Ishikawa (cell line): ENCODE measurements at regions not wholly inside any gene's neighbourhood (a gene's known extent, or its start where the extent isn't known, plus 50 kb on each side); places are given as distances from the start of the nearest gene placed in this dataset.

Source experiments
- CREB1 ChIP-seq: IDR thresholded peaks from 2 replicates; pipeline ENCODE4 v1.6.1; 2012; ENCODE audit warnings: low read depth
- EGR1 ChIP-seq: IDR thresholded peaks from 2 replicates; pipeline ENCODE4 v1.6.1; 2012
- EP300 ChIP-seq: IDR thresholded peaks from 2 replicates; pipeline ENCODE4 v1.6.1; 2012; ENCODE audit warnings: borderline replicate concordance
- FOXM1 ChIP-seq: IDR thresholded peaks from 2 replicates; pipeline ENCODE4 v1.6.1; 2012; ENCODE audit warnings: low read depth, borderline replicate concordance
- NFIC ChIP-seq: IDR thresholded peaks from 2 replicates; pipeline ENCODE4 v1.6.1; 2012
- RAD21 ChIP-seq: IDR thresholded peaks from 2 replicates; pipeline ENCODE4 v1.6.1; 2012; ENCODE audit warnings: low read depth
- TAF1 ChIP-seq: IDR thresholded peaks from 2 replicates; pipeline ENCODE4 v1.6.1; 2012; ENCODE audit warnings: low read depth, mild to moderate bottlenecking
- TCF12 ChIP-seq: IDR thresholded peaks from 2 replicates; pipeline ENCODE4 v1.6.1; 2012; ENCODE audit warnings: low read depth
- TEAD4 ChIP-seq: IDR thresholded peaks from 2 replicates; pipeline ENCODE4 v1.6.1; 2012
- ZBTB7A ChIP-seq: IDR thresholded peaks from 2 replicates; pipeline ENCODE4 v1.6.1; 2012; ENCODE audit warnings: low read depth
- TF ChIP-seq, protein P1 (sequence below): IDR thresholded peaks from 2 replicates; pipeline ENCODE4 v1.6.1; 2012
- TF ChIP-seq, protein P2 (sequence below): IDR thresholded peaks from 2 replicates; pipeline ENCODE4 v1.6.1; 2012; ENCODE audit warnings: low read depth, mild to moderate bottlenecking
- TF ChIP-seq, protein P3 (sequence below): IDR thresholded peaks from 2 replicates; pipeline ENCODE4 v1.6.1; 2012

DNA sequence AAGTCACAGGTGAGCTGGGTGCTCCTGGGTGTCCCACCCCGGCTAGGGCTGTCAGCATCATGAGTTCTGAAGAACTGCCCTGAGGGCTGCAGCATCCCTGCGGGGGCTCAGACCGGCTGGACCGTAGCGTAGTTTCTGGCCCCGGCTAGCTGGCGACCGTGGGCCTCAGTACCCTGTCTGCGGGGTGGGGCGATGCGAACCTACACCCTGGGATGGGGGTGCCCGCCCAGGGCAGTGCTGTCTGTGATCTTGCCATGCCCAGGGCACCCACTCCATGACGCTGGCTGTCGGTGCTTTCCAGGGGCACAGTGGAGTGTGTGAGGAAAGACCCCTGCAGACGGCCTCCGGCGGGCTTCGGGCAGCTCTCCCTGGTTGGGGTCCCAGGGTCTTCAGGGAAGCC, 66.5 kb upstream of the IRX4 start:
- no peak for TF ChIP-seq RAD21
- TF ChIP-seq ZBTB7A, result no peak
- no peak for TF ChIP-seq FOXM1
- no peak for TF ChIP-seq NFIC
- TF ChIP-seq, protein P1, sequence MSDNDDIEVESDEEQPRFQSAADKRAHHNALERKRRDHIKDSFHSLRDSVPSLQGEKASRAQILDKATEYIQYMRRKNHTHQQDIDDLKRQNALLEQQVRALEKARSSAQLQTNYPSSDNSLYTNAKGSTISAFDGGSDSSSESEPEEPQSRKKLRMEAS, result no peak
- TF ChIP-seq EP300, result no peak
- TF ChIP-seq, protein P2, sequence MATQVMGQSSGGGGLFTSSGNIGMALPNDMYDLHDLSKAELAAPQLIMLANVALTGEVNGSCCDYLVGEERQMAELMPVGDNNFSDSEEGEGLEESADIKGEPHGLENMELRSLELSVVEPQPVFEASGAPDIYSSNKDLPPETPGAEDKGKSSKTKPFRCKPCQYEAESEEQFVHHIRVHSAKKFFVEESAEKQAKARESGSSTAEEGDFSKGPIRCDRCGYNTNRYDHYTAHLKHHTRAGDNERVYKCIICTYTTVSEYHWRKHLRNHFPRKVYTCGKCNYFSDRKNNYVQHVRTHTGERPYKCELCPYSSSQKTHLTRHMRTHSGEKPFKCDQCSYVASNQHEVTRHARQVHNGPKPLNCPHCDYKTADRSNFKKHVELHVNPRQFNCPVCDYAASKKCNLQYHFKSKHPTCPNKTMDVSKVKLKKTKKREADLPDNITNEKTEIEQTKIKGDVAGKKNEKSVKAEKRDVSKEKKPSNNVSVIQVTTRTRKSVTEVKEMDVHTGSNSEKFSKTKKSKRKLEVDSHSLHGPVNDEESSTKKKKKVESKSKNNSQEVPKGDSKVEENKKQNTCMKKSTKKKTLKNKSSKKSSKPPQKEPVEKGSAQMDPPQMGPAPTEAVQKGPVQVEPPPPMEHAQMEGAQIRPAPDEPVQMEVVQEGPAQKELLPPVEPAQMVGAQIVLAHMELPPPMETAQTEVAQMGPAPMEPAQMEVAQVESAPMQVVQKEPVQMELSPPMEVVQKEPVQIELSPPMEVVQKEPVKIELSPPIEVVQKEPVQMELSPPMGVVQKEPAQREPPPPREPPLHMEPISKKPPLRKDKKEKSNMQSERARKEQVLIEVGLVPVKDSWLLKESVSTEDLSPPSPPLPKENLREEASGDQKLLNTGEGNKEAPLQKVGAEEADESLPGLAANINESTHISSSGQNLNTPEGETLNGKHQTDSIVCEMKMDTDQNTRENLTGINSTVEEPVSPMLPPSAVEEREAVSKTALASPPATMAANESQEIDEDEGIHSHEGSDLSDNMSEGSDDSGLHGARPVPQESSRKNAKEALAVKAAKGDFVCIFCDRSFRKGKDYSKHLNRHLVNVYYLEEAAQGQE, result no peak
- TF ChIP-seq CREB1, result no peak
- no peak for TF ChIP-seq EGR1
- no peak for TF ChIP-seq TEAD4
- TF ChIP-seq TCF12, result no peak
- TF ChIP-seq, protein P3, sequence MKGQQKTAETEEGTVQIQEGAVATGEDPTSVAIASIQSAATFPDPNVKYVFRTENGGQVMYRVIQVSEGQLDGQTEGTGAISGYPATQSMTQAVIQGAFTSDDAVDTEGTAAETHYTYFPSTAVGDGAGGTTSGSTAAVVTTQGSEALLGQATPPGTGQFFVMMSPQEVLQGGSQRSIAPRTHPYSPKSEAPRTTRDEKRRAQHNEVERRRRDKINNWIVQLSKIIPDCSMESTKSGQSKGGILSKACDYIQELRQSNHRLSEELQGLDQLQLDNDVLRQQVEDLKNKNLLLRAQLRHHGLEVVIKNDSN, result no peak
- TF ChIP-seq TAF1, result no peak
